CD4-positive, CD25-positive, alpha-beta regulatory T cell (primary cell): ENCODE measurements at regions not wholly inside any gene's neighbourhood (a gene's known extent, or its start where the extent isn't known, plus 50 kb on each side); places are given as distances from the start of the nearest gene placed in this dataset.

Experiments
- ATAC-seq, 2 donors: fragments of 150-1000 bp; cut with Tn5 transposase; one replicate each; pipeline ENCODE4 v1.10.0; 2021; ENCODE audit warnings: low read depth in 2 of 2, moderate number of reproducible peaks in 2 of 2, moderate library complexity in 1 of 2
- DNase-seq, 3 donors: peaks; one replicate each; pipeline versions ENCODE4 v3.0.0 to v3.0.0-alpha.2; 2012 to 2022; ENCODE audit warnings: mixed read lengths in 1 of 3
- H3K27ac ChIP-seq: one replicate; pipeline ENCODE4 v1.7.0; 2013; ENCODE audit warnings: mild to moderate bottlenecking, low read length; ENCODE audit not compliant: insufficient read depth, poor library complexity, severe bottlenecking
- H3K27me3 ChIP-seq: one replicate; pipeline ENCODE4 v1.7.0; 2013; ENCODE audit warnings: low read length; ENCODE audit not compliant: control insufficient read depth, insufficient read depth
- H3K36me3 ChIP-seq: one replicate; pipeline ENCODE4 v1.7.0; 2013; ENCODE audit warnings: mild to moderate bottlenecking, low read length, moderate library complexity; ENCODE audit not compliant: control insufficient read depth, insufficient read depth
- H3K4me1 ChIP-seq: 2 replicates; pipeline ENCODE4 v1.7.0; 2013; ENCODE audit warnings: mild to moderate bottlenecking, low read length; ENCODE audit not compliant: insufficient read depth, control insufficient read depth, poor library complexity, severe bottlenecking
- H3K4me3 ChIP-seq: one replicate; pipeline ENCODE4 v1.7.0; 2013; ENCODE audit warnings: low read depth, mild to moderate bottlenecking, low read length, moderate library complexity
- H3K9me3 ChIP-seq, 2 experiments: 1 replicate in 1 of 2; 2 replicates in 1 of 2; pipeline ENCODE4 v1.7.0; 2013; ENCODE audit warnings: low read length in 2 of 2, mild to moderate bottlenecking in 1 of 2, moderate library complexity in 1 of 2; ENCODE audit not compliant: control insufficient read depth in 2 of 2
- H3K27ac Mint-ChIP-seq, 3 donors: one replicate each; pipeline ENCODE4 v1.8.0; 2020 to 2022; ENCODE audit warnings: mild to moderate bottlenecking in 3 of 3, mixed read lengths in 3 of 3, moderate library complexity in 2 of 3
- H3K27me3 Mint-ChIP-seq: one replicate; pipeline ENCODE4 v1.8.0; 2022; ENCODE audit warnings: mild to moderate bottlenecking, mixed read lengths
- H3K36me3 Mint-ChIP-seq: one replicate; pipeline ENCODE4 v1.8.0; 2020; ENCODE audit warnings: mixed read lengths
- H3K4me1 Mint-ChIP-seq, 4 donors: one replicate each; pipeline ENCODE4 v1.8.0; 2020 to 2022; ENCODE audit warnings: mixed read lengths in 4 of 4, mild to moderate bottlenecking in 1 of 4
- H3K4me3 Mint-ChIP-seq, 4 donors: one replicate each; pipeline ENCODE4 v1.8.0; 2020 to 2022; ENCODE audit warnings: mild to moderate bottlenecking in 4 of 4, mixed read lengths in 4 of 4, moderate library complexity in 3 of 4
- H3K9me3 Mint-ChIP-seq, 7 donors: one replicate each; pipeline ENCODE4 v1.8.0; 2020 to 2022; ENCODE audit warnings: mixed read lengths in 7 of 7, mild to moderate bottlenecking in 3 of 7, moderate library complexity in 2 of 7

DNA sequence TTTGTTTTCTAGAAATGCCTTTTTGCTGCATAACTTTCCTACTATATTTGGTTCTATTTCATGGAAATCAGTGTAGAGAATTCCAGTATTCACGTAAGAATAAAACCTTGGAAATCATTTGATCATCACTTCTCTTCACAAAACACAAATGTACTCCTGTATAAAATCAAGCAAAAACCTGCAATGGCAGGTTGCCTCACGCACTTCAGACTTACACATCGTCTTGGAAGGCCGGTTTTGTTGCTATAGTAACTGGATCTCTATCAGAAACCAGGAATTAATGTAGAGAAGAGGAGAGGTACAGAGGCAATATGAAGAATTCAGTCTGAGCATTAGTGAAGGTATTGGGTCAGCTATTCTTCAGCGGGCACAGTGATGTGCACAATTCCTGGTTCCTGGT is 370.7 kb upstream of the CYRIA start:
- H3K9me3 ChIP-seq = no peaks in the 10 kb centered on the region
- H3K4me1 Mint-ChIP-seq = no peaks in the 10 kb centered on the region
- H3K36me3 Mint-ChIP-seq = no peaks in the 10 kb centered on the region

DNA sequence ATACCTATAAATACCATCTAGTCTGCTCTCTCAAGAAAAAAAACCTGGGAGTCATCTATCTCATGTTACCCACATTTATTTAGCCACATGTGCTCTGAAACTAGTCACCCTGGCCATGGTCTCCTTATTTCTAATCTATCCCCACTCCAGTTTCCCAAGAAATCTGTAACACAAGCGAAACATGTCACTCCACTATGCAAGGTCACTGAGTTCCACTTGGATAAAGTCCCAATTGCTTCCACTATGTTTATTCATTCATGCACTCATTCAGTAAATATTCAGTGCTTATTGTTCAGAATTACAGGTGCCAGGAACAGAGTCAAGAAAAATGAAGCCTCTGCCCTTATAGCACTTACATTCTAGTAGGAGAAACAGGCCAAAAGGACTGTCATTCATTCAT is 369.4 kb upstream of the CYRIA start:
- H3K4me3 Mint-ChIP-seq = no peak overlapping the region
- H3K4me3 ChIP-seq = no peak overlapping the region

More for the DNA sequence above, 370.7 kb upstream of the CYRIA start:
- no peak overlapping the region for H3K27ac Mint-ChIP-seq
- Histone ChIP-seq H3K4me3 (no peak overlapping the region), H3K27me3 (no peaks in the 10 kb centered on the region), H3K36me3 (no peaks in the 10 kb centered on the region), H3K27ac (no peak overlapping the region), H3K4me1 (no peaks in the 10 kb centered on the region)
- DNase-seq = no peak
- H3K9me3 Mint-ChIP-seq = peaks cover 4 to 16% (median 11%) of the 10 kb centered on the region in 7 donors
- H3K4me3 Mint-ChIP-seq = no peak overlapping the region
- no peaks in the 10 kb centered on the region for H3K27me3 Mint-ChIP-seq
- no peak for ATAC-seq

DNA sequence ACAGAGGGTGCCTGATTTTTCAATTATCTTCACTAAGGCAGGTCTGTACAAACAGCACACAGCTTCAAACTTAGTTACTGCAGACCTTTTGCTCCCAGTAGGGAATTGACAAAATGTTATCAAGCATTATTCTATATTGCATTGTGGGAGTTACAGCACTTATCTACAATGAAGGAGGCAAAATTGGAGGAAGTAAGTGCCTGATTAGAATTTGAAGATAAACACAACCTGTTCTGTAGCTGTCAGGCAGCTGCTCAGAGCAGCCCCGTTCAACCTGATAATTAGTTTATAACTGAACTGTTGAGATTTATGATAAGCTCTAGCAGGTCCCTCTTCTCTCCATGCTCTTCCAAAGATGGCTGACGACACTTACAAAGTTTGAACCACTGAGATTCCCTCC is 364.4 kb upstream of the CYRIA start:
- no peaks in the 10 kb centered on the region for H3K4me1 Mint-ChIP-seq
- no peak for ATAC-seq

More for the DNA sequence above, 369.4 kb upstream of the CYRIA start:
- Histone ChIP-seq H3K4me1 (no peaks in the 10 kb centered on the region), H3K27ac (no peak overlapping the region), H3K27me3 (no peaks in the 10 kb centered on the region), H3K36me3 (no peaks in the 10 kb centered on the region), H3K9me3 (no peaks in the 10 kb centered on the region)
- Mint-ChIP-seq H3K36me3 (no peaks in the 10 kb centered on the region), H3K27ac (no peak overlapping the region), H3K9me3 (peaks cover 4 to 16% (median 11%) of the 10 kb centered on the region in 7 donors), H3K4me1 (no peaks in the 10 kb centered on the region), H3K27me3 (no peaks in the 10 kb centered on the region)
- no peak for DNase-seq
- no peak for ATAC-seq

DNA sequence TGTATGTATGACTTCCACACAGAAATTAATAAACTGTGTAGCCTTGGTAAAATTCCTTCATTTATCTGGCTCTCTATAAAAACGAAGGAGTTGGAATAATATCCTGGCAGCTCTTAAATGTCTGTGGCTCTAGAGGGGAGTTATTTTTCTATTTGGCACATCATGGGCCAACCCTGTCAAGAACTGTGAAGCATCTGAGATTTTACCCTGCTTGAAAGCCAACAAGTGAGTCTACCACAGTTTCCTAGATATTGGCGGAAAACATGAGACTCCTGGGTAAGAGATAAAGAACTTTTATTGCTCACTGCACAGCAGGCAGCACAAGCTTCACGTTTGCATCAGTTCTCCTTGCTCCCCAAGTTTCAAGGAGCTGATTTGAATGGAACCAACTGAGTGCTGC is 346.7 kb upstream of the CYRIA start:
- no peak overlapping the region for H3K27ac ChIP-seq
- no peaks in the 10 kb centered on the region for H3K27me3 Mint-ChIP-seq
- peaks cover 0 to 15% (median 5%) of the 10 kb centered on the region in 7 donors for H3K9me3 Mint-ChIP-seq
- DNase-seq (no peak), ATAC-seq (no peak)
- H3K9me3 ChIP-seq = no peaks in the 10 kb centered on the region
- no peaks in the 10 kb centered on the region for H3K4me1 Mint-ChIP-seq
- no peak overlapping the region for H3K4me3 ChIP-seq
- H3K27ac Mint-ChIP-seq = no peak overlapping the region
- no peaks in the 10 kb centered on the region for H3K36me3 Mint-ChIP-seq
- no peak overlapping the region for H3K4me3 Mint-ChIP-seq
- no peaks in the 10 kb centered on the region for H3K4me1 ChIP-seq
- no peaks in the 10 kb centered on the region for H3K27me3 ChIP-seq
- no peaks in the 10 kb centered on the region for H3K36me3 ChIP-seq

More for the DNA sequence above, 364.4 kb upstream of the CYRIA start:
- H3K4me3 Mint-ChIP-seq = no peak overlapping the region
- DNase-seq = no peak
- no peaks in the 10 kb centered on the region for H3K9me3 ChIP-seq
- no peaks in the 10 kb centered on the region for H3K36me3 ChIP-seq
- no peaks in the 10 kb centered on the region for H3K36me3 Mint-ChIP-seq
- no peak overlapping the region for H3K27ac ChIP-seq
- H3K9me3 Mint-ChIP-seq = peaks cover 3 to 10% (median 6%) of the 10 kb centered on the region in 7 donors
- H3K4me3 ChIP-seq = no peak overlapping the region
- H3K4me1 ChIP-seq = no peaks in the 10 kb centered on the region
- no peaks in the 10 kb centered on the region for H3K27me3 Mint-ChIP-seq
- H3K27me3 ChIP-seq = no peaks in the 10 kb centered on the region
- H3K27ac Mint-ChIP-seq = no peak overlapping the region

DNA sequence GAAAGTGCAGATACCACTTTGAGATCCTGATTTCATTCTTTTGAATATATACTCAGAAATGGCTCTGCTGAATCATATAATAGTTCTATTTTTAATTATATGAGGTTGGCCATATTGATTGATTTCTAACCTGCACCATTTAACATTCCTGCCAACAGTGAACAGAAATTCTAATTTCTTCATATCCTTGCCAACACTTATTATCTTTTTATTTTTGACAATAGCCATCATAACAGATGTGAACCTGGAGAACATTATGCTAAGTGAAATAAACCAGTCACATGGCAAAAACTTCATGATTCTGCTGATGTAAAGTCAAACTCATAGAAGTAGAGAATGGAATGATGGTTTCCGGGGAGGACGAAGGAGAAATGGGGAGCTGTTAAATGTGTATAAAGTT is 344.5 kb upstream of the CYRIA start:
- Histone ChIP-seq H3K4me3 (no peak overlapping the region), H3K9me3 (no peaks in the 10 kb centered on the region), H3K27ac (no peak overlapping the region), H3K4me1 (no peaks in the 10 kb centered on the region), H3K27me3 (no peaks in the 10 kb centered on the region), H3K36me3 (no peaks in the 10 kb centered on the region)
- H3K27me3 Mint-ChIP-seq = no peaks in the 10 kb centered on the region
- H3K9me3 Mint-ChIP-seq = peaks cover 0 to 11% (median 2%) of the 10 kb centered on the region in 7 donors
- H3K27ac Mint-ChIP-seq = no peak overlapping the region
- H3K4me3 Mint-ChIP-seq = no peak overlapping the region
- no peak for ATAC-seq
- no peaks in the 10 kb centered on the region for H3K36me3 Mint-ChIP-seq
- no peak for DNase-seq
- no peaks in the 10 kb centered on the region for H3K4me1 Mint-ChIP-seq

DNA sequence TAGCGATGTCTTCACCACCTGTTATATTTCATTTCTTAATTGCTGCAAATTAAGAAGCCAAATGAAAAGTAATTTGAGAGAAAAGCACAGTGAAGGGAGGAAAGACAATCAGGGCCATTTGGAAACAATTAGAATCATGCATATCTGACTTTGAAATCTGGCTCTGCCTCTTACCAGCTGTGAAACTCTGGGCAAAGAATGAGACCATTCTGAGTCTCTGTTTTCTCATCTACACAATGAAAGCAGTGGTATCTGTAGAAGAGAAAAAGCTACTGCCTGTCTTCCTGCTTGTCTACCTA is 334.5 kb upstream of the CYRIA start:
- Histone ChIP-seq H3K27me3 (no peaks in the 10 kb centered on the region), H3K4me3 (no peak overlapping the region), H3K27ac (no peak overlapping the region), H3K36me3 (no peaks in the 10 kb centered on the region), H3K4me1 (no peaks in the 10 kb centered on the region), H3K9me3 (peaks cover 0 to 6% of the 10 kb centered on the region in 2 experiments)
- Mint-ChIP-seq H3K9me3 (peaks cover 0 to 27% (median 3%) of the 10 kb centered on the region in 7 donors), H3K27me3 (no peaks in the 10 kb centered on the region), H3K27ac (no peak overlapping the region), H3K4me3 (no peak overlapping the region), H3K36me3 (no peaks in the 10 kb centered on the region), H3K4me1 (no peaks in the 10 kb centered on the region)
- DNase-seq = no peak
- no peak for ATAC-seq

DNA sequence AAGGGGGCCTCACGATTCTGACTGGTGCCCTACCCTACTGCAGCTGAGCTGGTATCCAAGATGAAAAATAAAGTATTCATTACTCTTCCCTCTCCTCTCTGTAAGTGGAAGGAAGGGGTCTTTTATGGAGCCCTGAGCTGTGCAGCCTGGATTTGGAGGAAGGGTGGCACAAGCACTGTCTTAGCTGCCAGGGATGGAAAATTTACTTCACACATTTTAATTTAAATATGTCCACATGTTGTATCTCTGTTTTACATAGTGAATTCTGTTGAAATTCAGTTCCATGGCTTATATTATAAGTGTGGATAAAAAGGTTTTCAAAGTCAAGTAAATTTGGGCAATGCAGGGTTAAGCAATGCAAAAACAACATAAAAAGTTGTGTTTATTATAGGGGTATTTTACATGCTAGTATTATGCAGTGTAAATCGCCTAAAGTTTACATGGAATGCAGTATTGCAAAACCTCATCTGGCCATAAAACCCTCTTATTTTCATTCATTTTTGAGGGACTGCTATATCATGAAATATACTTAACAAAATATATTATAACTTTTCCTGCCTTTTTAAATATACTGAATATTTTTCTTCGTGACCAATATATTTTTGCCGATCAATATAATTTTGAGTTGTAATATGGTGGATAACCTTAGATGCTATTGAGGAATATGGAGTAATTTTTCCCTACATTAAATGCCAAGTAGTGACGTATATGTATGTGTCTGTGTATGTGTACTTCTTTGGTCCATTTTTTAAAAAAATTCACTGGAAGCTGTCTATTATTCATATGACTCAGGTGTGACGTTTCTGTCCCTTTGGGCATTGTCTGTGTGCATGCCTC is 333.9 kb upstream of the CYRIA start:
- no peak for DNase-seq
- no peaks in the 10 kb centered on the region for H3K4me1 Mint-ChIP-seq

DNA sequence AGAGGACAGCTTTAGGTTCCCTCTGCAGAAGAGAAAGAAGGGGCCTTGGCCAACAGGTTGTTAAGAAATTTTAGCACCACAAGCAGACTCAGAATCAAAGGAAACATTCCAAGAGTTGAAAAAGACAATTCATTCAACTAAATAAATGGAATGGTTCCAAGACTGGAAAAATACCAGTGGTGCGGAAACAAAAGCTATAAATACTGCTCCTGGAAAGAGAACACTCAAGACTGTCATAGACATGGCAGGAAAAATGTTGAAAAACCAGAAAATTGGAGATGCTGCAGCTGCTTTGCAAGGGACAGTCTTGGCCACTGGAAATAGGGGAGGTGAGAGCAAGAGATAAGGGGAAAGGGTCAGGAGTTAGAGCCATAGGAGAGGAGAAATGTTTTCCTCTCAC is 312.7 kb upstream of the CYRIA start:
- Histone ChIP-seq H3K36me3 (no peaks in the 10 kb centered on the region), H3K4me1 (no peaks in the 10 kb centered on the region), H3K27ac (no peak overlapping the region), H3K4me3 (no peak overlapping the region), H3K9me3 (no peaks in the 10 kb centered on the region), H3K27me3 (no peaks in the 10 kb centered on the region)
- ATAC-seq (no peak), DNase-seq (no peak)
- Mint-ChIP-seq H3K9me3 (peaks cover 0 to 25% (median 5%) of the 10 kb centered on the region in 7 donors), H3K4me1 (no peaks in the 10 kb centered on the region), H3K4me3 (no peak overlapping the region), H3K27me3 (no peaks in the 10 kb centered on the region), H3K27ac (no peak overlapping the region), H3K36me3 (no peaks in the 10 kb centered on the region)

More for the DNA sequence above, 333.9 kb upstream of the CYRIA start:
- peaks cover 0 to 6% of the 10 kb centered on the region in 2 experiments for H3K9me3 ChIP-seq
- no peak overlapping the region for H3K27ac ChIP-seq
- H3K36me3 Mint-ChIP-seq = no peaks in the 10 kb centered on the region
- ATAC-seq = no peak
- H3K27me3 ChIP-seq = no peaks in the 10 kb centered on the region
- H3K4me3 ChIP-seq = no peak overlapping the region
- H3K36me3 ChIP-seq = no peaks in the 10 kb centered on the region
- H3K9me3 Mint-ChIP-seq = peaks cover 0 to 33% (median 3%) of the 10 kb centered on the region in 7 donors
- no peak overlapping the region for H3K4me3 Mint-ChIP-seq
- H3K27me3 Mint-ChIP-seq = no peaks in the 10 kb centered on the region
- H3K27ac Mint-ChIP-seq = no peak overlapping the region
- no peaks in the 10 kb centered on the region for H3K4me1 ChIP-seq
